ENCODE measurements at regions not wholly inside any gene's neighbourhood (a gene's known extent, or its start where the extent isn't known, plus 50 kb on each side); places are given as distances from the start of the nearest gene placed in this dataset.

DNA sequence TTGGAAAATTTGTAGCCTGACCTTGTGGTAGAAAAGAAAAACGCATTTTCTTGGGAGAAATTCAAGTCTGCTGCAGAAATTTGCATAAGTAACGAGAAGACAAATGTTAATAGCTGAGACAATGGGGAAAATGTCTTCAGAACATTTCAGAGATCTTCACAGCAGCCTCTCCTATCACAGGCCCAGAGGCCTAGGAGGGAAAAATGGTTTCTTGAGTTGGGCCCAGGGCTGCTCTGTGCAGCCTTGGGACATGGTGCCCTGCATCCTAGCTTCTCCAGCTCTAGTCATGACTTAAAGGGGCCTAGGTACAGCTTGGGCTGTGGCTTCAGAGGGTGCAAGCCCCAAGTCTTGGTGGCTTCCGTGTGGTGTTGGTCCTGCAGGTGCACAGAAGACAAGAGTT, 104.2 kb downstream of the ZNF621 start:
- H3K27ac ChIP-seq, result no peak overlapping the region
- intact Hi-C loops (cut with DNase I; ENCODE audit: low total_unique reads), result no loop called here
- H3K36me3 ChIP-seq, result no peaks in the 10 kb centered on the region
- no peaks in the 10 kb centered on the region for H3K4me1 ChIP-seq
- TF ChIP-seq, protein P1, sequence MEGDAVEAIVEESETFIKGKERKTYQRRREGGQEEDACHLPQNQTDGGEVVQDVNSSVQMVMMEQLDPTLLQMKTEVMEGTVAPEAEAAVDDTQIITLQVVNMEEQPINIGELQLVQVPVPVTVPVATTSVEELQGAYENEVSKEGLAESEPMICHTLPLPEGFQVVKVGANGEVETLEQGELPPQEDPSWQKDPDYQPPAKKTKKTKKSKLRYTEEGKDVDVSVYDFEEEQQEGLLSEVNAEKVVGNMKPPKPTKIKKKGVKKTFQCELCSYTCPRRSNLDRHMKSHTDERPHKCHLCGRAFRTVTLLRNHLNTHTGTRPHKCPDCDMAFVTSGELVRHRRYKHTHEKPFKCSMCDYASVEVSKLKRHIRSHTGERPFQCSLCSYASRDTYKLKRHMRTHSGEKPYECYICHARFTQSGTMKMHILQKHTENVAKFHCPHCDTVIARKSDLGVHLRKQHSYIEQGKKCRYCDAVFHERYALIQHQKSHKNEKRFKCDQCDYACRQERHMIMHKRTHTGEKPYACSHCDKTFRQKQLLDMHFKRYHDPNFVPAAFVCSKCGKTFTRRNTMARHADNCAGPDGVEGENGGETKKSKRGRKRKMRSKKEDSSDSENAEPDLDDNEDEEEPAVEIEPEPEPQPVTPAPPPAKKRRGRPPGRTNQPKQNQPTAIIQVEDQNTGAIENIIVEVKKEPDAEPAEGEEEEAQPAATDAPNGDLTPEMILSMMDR (IDR thresholded peaks at IDR 0.05), result no peak
- DNase-seq, result no peak
- no peak overlapping the region for H3K4me3 ChIP-seq
- H3K27me3 ChIP-seq, result no peaks in the 10 kb centered on the region
- H3K9me3 ChIP-seq, result peaks cover 0 to 18% (median 0%) of the 10 kb centered on the region in 3 donors

- no peaks in the 10 kb centered on the region for H3K36me3 ChIP-seq
These were observed 106.7 kb downstream of the ZNF621 start for GRCh38 chr3:40631341-40631995.

GRCh38 chr3:40637906-40638305, 113.1 kb downstream of the ZNF621 start:
- Histone ChIP-seq H3K4me1 (no peaks in the 10 kb centered on the region), H3K36me3 (no peaks in the 10 kb centered on the region), H3K4me3 (no peak overlapping the region), H3K27ac (no peak overlapping the region), H3K9me3 (peaks cover 0 to 11% (median 0%) of the 10 kb centered on the region in 3 donors), H3K27me3 (no peaks in the 10 kb centered on the region)
- intact Hi-C loops (cut with DNase I; ENCODE audit: low total_unique reads), result no loop called here
- no peak for DNase-seq
- TF ChIP-seq, protein P1 (IDR thresholded peaks at IDR 0.05), result no peak

More at GRCh38 chr3:40631341-40631995, 106.7 kb downstream of the ZNF621 start:
- Histone ChIP-seq H3K27ac (no peak overlapping the region), H3K4me1 (no peaks in the 10 kb centered on the region), H3K27me3 (no peaks in the 10 kb centered on the region), H3K9me3 (peaks cover 0 to 24% (median 0%) of the 10 kb centered on the region in 3 donors), H3K4me3 (no peak overlapping the region)
- no peak for DNase-seq
- intact Hi-C loops (cut with DNase I; ENCODE audit: low total_unique reads), result no loop called here
- TF ChIP-seq, protein P1 (IDR thresholded peaks at IDR 0.05), result no peak

- H3K4me1 ChIP-seq, result no peaks in the 10 kb centered on the region
- no peak for DNase-seq
- H3K27ac ChIP-seq, result no peak overlapping the region
- TF ChIP-seq, protein P1 (IDR thresholded peaks at IDR 0.05), result no peak
- no peaks in the 10 kb centered on the region for H3K36me3 ChIP-seq
- H3K27me3 ChIP-seq, result no peaks in the 10 kb centered on the region
- intact Hi-C loops (cut with DNase I; ENCODE audit: low total_unique reads), result no loop called here
- H3K4me3 ChIP-seq, result no peak overlapping the region
- peaks cover 0 to 11% (median 0%) of the 10 kb centered on the region in 3 donors for H3K9me3 ChIP-seq
These were observed 114.2 kb downstream of the ZNF621 start for GRCh38 chr3:40639006-40639405.

DNA sequence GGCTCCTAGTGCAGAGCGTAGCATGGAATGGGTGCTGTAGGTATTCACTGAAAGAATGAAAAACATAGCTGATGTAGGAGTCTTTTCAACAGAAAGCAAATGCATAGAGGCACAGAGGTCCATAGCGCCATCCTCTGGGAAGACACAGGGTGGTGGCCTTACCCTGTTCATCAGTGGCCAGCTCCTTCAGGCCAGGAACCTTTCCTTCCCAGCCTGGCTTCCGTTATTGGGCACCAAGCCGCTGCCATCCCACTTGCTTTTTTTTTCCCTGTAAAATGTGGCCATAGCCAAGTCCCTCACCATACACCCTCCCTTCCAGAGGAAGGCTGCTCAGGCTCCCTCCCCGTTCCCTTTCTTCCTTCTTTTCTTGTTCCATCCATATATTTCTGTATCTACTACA, 118.1 kb downstream of the ZNF621 start:
- TF ChIP-seq, protein P1 (IDR thresholded peaks at IDR 0.05), result no peak
- intact Hi-C loops (cut with DNase I; ENCODE audit: low total_unique reads), result no loop called here

More for the DNA sequence above, 118.1 kb downstream of the ZNF621 start:
- Histone ChIP-seq H3K27ac (no peak overlapping the region), H3K36me3 (no peaks in the 10 kb centered on the region), H3K27me3 (no peaks in the 10 kb centered on the region), H3K4me3 (no peak overlapping the region), H3K9me3 (no peaks in the 10 kb centered on the region), H3K4me1 (no peaks in the 10 kb centered on the region)
- DNase-seq, result no peak
